KMS-11 (cell line): ENCODE measurements at regions not wholly inside any gene's neighbourhood (a gene's known extent, or its start where the extent isn't known, plus 50 kb on each side); places are given as distances from the start of the nearest gene placed in this dataset.

Experiments used
- H2AFZ ChIP-seq: fragments of 200-600 bp; sonication (generic); 2 replicates; pipeline ENCODE4 v1.6.1; 2016; ENCODE audit warnings: antibody characterized with exemption, mixed run types, low read depth
- H3K27ac ChIP-seq: fragments of 200-600 bp; sonication (generic); 2 replicates; pipeline ENCODE4 v1.6.1; 2016; ENCODE audit warnings: mild to moderate bottlenecking, mixed run types
- H3K27me3 ChIP-seq: fragments of 200-600 bp; sonication (generic); 2 replicates; pipeline ENCODE4 v1.6.1; 2017; ENCODE audit warnings: mild to moderate bottlenecking, low read depth, mixed run types, moderate library complexity; ENCODE audit not compliant: insufficient read depth
- H3K36me3 ChIP-seq: fragments of 200-600 bp; sonication (generic); 2 replicates; pipeline ENCODE4 v1.6.1; 2017; ENCODE audit warnings: mild to moderate bottlenecking, mixed run types; ENCODE audit not compliant: insufficient read depth
- H3K4me1 ChIP-seq: fragments of 200-600 bp; sonication (generic); 2 replicates; pipeline ENCODE4 v1.6.1; 2016; ENCODE audit warnings: mild to moderate bottlenecking, low read depth, mixed run types; ENCODE audit not compliant: poor library complexity, severe bottlenecking
- H3K4me2 ChIP-seq: fragments of 200-600 bp; sonication (generic); 2 replicates; pipeline ENCODE4 v1.7.0; 2016; ENCODE audit warnings: mild to moderate bottlenecking, mixed run types
- H3K4me3 ChIP-seq: fragments of 200-600 bp; sonication (generic); IDR thresholded peaks from 2 replicates; pipeline ENCODE4 v1.6.1; 2017; ENCODE audit warnings: low read depth, low read length, mixed read lengths; ENCODE audit not compliant: insufficient read depth
- H3K79me2 ChIP-seq: fragments of 200-600 bp; sonication (generic); 2 replicates; pipeline ENCODE4 v1.6.1; 2016; ENCODE audit warnings: low read depth, mixed run types; ENCODE audit not compliant: insufficient read depth
- H3K9ac ChIP-seq: fragments of 200-600 bp; sonication (generic); 2 replicates; pipeline ENCODE4 v1.6.1; 2016; ENCODE audit warnings: mild to moderate bottlenecking, mixed run types
- H4K20me1 ChIP-seq: fragments of 200-600 bp; sonication (generic); 2 replicates; pipeline ENCODE4 v1.6.1; 2016; ENCODE audit warnings: mild to moderate bottlenecking, mixed run types; ENCODE audit not compliant: insufficient read depth
- TF ChIP-seq, protein P1 (sequence below): fragments of 200-600 bp; sonication (generic); conservative IDR thresholded peaks from 2 replicates; pipeline ENCODE4 v1.6.1; 2017; ENCODE audit warnings: low read depth, mild to moderate bottlenecking, antibody characterized with exemption, low read length, moderate library complexity, mixed read lengths

- Histone ChIP-seq H3K36me3 (no peaks in the 10 kb centered on the region), H3K4me2 (no peak overlapping the region), H3K9ac (no peak overlapping the region), H3K4me3 (no peak overlapping the region), H3K79me2 (no peaks in the 10 kb centered on the region), H2AFZ (no peak overlapping the region), H3K27me3 (no peaks in the 10 kb centered on the region), H3K27ac (no peak overlapping the region), H4K20me1 (no peaks in the 10 kb centered on the region), H3K4me1 (no peaks in the 10 kb centered on the region)
- TF ChIP-seq, protein P1, sequence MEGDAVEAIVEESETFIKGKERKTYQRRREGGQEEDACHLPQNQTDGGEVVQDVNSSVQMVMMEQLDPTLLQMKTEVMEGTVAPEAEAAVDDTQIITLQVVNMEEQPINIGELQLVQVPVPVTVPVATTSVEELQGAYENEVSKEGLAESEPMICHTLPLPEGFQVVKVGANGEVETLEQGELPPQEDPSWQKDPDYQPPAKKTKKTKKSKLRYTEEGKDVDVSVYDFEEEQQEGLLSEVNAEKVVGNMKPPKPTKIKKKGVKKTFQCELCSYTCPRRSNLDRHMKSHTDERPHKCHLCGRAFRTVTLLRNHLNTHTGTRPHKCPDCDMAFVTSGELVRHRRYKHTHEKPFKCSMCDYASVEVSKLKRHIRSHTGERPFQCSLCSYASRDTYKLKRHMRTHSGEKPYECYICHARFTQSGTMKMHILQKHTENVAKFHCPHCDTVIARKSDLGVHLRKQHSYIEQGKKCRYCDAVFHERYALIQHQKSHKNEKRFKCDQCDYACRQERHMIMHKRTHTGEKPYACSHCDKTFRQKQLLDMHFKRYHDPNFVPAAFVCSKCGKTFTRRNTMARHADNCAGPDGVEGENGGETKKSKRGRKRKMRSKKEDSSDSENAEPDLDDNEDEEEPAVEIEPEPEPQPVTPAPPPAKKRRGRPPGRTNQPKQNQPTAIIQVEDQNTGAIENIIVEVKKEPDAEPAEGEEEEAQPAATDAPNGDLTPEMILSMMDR = no peak
Measured at GRCh38 chr12:124241776-124242528, 52.9 kb upstream of the RFLNA start.

- Histone ChIP-seq H3K9ac (no peak overlapping the region), H4K20me1 (no peaks in the 10 kb centered on the region), H3K27ac (no peak overlapping the region), H3K4me3 (no peak overlapping the region), H3K79me2 (no peaks in the 10 kb centered on the region), H3K4me1 (no peaks in the 10 kb centered on the region), H3K36me3 (no peaks in the 10 kb centered on the region), H3K4me2 (no peak overlapping the region), H3K27me3 (no peaks in the 10 kb centered on the region), H2AFZ (no peak overlapping the region)
- TF ChIP-seq, protein P1 = no peak
Measured at GRCh38 chr12:124242529-124243065, 52.3 kb upstream of the RFLNA start.

DNA sequence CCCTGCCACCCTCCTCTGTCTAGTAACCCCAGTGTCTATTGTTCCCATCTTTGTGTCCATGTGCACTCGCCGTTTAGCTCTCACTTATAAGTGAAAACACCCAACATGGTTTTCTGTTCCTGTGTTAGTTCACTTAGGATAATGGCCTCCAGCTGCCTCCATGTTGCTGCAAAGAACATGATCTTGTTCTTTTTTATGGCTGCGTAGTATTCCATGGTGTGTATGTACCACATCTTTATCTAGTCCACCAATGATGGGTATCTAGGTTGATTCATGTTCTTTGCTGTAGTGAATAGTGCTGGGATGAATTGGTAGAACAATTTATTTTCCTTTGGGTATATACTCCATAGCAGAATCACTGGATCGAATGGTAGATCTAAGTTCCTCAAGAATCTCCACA is 51.0 kb upstream of the RFLNA start:
- no peaks in the 10 kb centered on the region for H3K27me3 ChIP-seq
- no peaks in the 10 kb centered on the region for H3K79me2 ChIP-seq
- H3K4me3 ChIP-seq = no peak overlapping the region
- TF ChIP-seq, protein P1 = no peak
- H3K36me3 ChIP-seq = no peaks in the 10 kb centered on the region
- H3K4me1 ChIP-seq = no peaks in the 10 kb centered on the region
- H3K27ac ChIP-seq = no peak overlapping the region
- no peak overlapping the region for H2AFZ ChIP-seq
- H3K4me2 ChIP-seq = no peak overlapping the region
- no peak overlapping the region for H3K9ac ChIP-seq
- H4K20me1 ChIP-seq = no peaks in the 10 kb centered on the region
